CD4-positive, alpha-beta T cell treated with Interleukin-2 at 100 ng/mL for 4 hours (primary cell): ENCODE measurements at regions not wholly inside any gene's neighbourhood (a gene's known extent, or its start where the extent isn't known, plus 50 kb on each side); places are given as distances from the start of the nearest gene placed in this dataset.

Source experiments
- DNase-seq: peaks from one replicate; pipeline ENCODE4 v3.0.0-alpha.2; 2020; ENCODE audit warnings: low spot score

DNA sequence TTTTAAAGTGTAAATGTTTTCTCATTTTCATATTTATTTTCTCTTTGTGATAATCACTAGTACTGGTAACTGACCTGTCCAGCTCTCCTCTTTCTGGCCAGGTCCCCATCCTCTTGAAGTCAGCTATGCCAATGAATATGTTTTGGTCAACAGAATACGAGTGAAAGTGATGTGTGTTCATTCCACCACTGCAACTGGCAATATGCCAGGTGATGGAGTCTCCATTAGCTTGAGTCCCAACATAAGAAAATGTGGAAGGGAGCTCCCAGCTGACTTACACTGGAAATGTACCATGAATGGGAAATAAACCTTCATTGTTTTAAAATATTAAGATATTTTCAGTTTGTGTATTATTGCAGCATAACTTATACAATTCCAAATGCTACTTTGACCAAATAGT, 75.8 kb downstream of the CCDC34 start:
- DNase-seq: no peak

GRCh38 chr11:27285761-27286160, 77.3 kb downstream of the CCDC34 start:
- DNase-seq: no peak

DNA sequence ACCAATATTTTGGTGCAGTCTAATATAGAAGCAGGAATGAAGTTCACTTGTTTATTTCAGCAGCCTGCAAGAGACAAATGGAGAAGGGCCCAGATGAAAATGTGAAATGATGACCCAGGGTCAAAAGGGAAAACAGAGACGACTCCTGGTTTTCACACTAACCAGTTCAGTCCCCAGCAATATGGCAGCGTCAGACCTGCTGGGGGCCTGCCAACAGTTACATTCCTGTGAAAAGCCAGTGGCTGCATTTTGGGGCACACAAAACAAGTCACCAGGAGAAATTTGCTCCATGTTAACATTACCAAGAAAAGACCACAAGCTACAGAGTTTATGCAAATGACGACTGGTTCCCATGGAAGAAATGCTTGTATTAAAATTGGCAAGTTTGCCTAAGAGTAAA, 80.2 kb downstream of the CCDC34 start:
- no peak for DNase-seq

GRCh38 chr11:27281740-27282590, 81.0 kb downstream of the CCDC34 start:
- no peak for DNase-seq

DNA sequence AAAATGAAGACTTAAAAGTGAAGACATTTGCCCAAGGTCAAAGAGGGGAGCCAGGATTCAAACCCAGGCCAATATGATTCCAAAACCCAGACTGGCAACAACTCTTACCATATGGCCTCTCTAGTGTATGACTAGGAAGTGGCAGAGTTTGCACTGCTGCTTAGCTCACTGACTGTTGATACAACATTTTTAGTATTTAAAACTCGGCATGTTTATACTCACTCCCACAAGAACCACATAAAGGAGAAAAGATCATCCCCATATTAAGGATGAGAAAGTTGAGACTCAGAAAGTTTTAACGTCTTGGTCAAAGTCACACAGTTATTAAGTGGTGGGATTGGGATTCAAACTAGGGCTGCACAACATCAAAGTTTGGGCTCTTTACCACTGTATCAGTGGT, 81.7 kb downstream of the CCDC34 start:
- no peak for DNase-seq

GRCh38 chr11:27280140-27280539, 82.9 kb downstream of the CCDC34 start:
- DNase-seq: no peak

- DNase-seq: no peak
Observed at GRCh38 chr11:27279460-27279859, 83.6 kb downstream of the CCDC34 start.

DNA sequence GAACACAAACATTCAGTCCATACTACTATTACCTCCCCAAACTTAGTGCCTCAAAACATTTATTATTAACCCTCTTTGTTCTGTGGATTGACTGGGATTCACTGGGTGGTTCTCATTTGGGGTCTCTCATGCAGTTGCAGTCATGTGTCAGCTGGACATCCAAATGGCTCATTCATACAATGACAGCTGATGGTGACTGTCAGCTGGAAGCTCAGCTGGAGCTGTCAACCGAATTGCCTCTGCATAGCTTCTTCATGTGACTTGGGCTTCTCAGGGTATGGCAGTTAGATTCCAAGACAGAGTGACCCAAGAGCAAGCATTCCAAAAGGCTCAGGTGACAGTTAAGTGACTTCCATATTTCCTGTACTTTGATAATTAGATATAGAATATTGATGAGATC, 85.2 kb downstream of the CCDC34 start:
- DNase-seq: no peak

DNA sequence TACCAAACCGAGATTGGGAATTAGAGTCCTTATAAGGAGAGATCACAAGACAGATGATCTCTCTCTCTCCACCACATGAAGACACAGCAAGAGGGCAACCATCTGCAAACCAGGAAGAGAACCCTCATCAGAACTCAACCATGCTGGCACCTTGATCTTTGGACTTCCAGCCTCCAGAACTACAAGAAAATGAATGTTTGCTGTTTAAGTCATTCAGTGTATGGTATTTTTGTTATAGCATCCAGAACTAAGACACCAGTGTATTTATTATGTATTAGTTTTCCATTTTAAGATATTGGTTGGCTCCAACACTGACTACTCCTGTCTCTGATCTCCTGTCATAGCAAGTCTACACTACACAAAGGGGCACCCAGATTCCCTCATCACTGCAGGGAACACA, 86.9 kb downstream of the CCDC34 start:
- DNase-seq: no peak

DNA sequence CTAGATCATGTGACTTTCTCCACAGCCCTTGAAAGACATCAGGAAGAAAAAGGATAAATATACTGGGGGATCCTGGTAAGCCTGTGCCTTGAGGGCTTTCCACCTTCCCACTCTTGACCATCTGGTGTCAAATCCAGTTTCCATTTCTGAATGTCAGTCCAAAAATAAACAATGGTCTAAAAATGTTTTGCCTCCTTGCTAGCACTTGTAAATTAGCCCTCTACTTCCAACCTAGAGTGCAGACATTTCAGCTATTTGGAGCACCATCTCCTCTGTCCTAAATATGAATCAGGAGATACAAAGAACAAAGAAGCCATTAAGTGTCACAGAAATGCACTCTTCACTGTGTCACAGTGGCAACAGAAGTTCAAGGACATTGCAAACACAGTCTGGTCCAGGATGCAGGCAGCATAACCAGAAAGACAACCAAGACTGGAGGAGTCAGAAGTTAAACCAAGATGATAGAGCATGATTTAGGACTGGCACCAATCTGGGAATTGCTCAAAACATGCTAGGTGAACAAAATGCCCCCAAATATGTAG, 88.1 kb downstream of the CCDC34 start:
- no peak for DNase-seq

DNA sequence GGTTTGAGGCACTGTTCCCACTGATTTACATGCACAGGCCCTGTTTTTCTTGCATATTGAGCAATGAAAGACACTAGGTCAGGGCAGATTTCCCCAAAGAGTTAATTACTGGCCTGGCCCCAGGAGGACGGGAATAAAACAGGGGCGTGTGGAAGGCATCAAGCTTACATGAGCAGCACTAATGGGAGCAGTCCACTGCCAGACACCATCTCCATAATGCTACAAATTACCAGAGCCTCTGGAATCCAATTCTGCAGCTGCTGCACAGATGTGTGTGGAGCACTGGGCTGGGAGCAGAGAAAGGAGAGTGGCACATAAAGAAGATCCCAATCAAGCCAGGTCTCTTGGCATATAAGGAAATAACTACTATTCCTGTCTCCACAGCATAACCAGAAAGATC, 96.9 kb downstream of the CCDC34 start:
- no peak for DNase-seq

- no peak for DNase-seq
Observed at GRCh38 chr11:27263986-27264385, 99.0 kb downstream of the CCDC34 start.

- DNase-seq: no peak
Observed at GRCh38 chr11:27263046-27263445, 100.0 kb downstream of the CCDC34 start.

GRCh38 chr11:27255447-27255828, 107.6 kb downstream of the CCDC34 start:
- no peak for DNase-seq

GRCh38 chr11:27254744-27255446, 108.1 kb downstream of the CCDC34 start:
- no peak for DNase-seq

GRCh38 chr11:27253224-27253623, 109.8 kb downstream of the CCDC34 start:
- DNase-seq: no peak

- no peak for DNase-seq
Observed at GRCh38 chr11:27250867-27251665, 111.9 kb downstream of the CCDC34 start.

- no peak for DNase-seq
Observed at GRCh38 chr11:27248576-27249509, 114.2 kb downstream of the CCDC34 start.

GRCh38 chr11:27247660-27248059, 115.4 kb downstream of the CCDC34 start:
- no peak for DNase-seq

DNA sequence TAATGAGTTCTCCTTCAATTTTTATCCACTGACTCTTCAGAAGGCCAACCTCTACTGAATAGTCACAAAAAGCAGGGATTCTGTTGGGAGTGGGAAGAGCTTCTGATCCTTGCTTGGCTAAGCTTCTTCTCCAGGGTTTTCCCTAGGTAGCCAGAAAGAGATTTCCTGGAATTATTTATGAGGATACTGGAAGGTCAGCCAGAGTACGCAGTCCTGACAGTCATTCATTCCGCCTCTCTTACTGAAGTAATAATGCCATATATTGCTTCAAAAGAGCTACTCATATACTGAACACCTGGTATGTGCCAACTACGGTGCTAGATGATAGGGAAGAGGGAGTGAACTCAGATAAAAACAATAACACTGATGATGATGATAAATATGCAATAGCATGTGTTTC, 116.1 kb downstream of the CCDC34 start:
- DNase-seq: no peak

DNA sequence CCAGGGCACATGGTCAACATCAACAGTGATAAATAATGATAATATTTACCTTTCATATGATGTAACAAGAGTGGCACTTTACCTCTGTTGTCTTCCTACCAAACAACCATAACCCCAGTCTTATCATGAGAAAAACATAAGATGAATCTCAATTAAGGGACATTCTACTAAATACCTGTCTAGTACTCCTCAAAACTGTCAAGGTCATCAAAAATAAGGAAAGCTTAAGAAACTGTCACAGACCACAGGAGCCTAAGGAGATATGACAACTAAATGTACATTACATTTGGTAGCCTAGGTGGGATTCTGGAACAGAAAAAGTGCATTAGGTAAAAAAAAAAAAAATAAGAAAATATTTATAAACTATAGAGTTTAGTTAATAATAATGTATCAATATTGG, 118.1 kb downstream of the CCDC34 start:
- DNase-seq: no peak
